ENCODE measurements at regions not wholly inside any gene's neighbourhood (a gene's known extent, or its start where the extent isn't known, plus 50 kb on each side); places are given as distances from the start of the nearest gene placed in this dataset.

DNA sequence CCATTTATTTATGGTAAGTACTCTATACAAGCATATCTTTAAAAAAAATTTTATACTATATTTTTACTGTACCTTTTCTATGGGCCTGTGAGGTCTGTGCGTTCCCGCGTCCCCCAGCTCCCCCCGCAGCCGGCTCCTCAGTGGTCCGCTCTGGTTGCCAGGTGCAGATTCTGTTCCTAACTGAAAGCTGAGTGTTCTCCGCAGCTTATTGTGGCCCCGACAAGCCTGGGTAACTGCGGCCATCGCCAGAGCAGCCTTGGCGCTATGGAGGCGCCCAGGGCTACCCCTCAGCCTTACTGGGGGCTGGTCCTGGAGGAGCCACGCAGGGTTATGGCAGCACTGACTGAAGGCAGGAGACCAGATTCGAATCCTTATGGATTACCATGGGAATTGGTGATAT, 896.8 kb downstream of the PCDH17 start:
- DNase-seq: no peak

DNA sequence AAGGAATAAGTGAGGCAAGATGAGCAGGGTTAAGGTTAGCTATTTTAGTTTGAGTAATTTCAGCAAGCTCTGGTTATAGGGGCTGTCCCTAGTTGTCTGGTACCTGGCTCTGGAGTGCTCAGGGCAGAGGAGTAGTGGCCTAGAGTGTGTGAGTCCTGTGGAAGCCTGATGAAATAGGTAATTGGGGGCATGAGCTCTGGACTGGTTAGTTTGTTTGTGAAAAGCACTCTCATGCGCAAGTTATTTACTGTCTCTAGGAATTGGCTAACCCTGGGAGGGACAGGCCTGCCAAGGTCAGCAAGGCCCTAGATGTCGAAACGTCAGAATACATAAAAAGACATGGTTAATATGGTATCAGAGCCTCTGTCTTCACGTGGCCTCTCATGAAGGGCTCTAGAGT, 900.1 kb downstream of the PCDH17 start:
- no peak for DNase-seq

DNA sequence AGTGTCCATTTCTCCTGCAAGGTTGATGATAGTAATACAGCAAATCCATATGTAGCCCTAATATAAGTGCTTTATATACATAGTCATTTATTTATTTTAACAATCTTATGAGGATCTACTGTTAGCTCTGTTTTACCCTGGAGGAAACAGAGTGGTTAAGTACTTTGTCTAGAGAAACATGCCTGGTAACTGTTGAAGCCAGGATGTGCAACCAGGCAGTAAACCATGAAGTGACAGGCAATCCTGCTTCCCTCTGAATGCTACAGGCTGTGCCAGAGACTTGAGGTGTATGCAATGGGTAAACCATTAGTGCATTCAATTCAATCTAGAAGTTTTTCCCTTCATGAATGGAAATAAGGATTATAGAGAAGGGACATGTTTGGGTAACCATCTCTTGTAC, 911.0 kb downstream of the PCDH17 start:
- no peak for DNase-seq

DNA sequence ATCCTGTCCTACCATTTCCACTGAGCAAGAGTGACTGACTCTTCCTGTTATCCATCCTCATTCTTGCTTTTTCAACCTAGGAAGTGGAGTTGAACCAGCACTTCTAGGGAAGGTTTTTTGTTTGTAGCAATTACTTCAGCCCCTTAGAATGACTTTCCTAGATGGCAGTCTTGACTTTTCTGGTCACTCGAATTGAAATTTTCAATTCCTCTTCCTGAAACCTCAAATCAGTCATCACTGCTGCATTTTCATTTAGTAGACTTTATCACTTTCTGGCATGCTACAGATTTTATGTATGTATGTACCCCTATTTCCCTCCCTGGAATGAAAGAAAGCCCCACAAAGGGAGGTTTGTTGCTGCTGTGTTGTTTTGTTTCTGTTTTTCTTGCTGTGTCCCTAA, 915.9 kb downstream of the PCDH17 start:
- no peak for DNase-seq

DNA sequence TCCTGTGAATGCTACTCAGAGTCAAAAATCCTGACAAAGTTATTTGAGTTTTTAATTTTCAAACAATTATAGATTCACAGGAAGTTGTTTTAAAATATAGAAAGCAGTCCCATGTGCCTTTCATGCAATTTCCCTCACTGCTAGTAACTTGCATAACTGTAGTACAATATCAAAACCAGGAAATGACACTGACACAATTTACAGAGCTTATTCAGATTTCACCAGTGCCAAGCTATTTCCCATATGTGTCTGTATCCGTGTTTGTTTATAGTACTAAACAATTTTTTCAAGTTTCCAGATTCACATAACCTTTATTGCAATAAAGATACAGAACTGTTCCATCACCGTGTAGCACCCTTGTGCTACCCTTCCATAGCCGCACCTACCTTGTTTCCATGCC, 934.6 kb downstream of the PCDH17 start:
- no peak for DNase-seq

DNA sequence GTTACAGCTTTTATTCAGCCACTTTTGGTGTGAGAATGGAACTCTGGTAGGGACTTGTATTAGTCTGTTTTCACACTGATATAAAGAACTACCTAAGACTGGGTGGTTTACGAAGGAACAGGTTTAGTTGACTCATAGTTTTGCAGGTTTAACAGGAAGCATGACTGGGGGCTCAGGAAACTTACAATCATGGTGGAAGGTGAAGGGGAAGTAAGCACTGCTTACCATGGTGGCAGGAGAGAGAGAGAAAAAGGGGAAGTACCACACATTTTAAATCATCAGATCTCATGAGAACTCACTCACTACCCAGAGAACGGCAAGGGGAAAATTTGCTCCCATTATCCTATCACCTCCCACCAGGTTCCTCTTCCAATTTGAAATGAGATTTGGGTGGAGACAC, 942.2 kb downstream of the PCDH17 start:
- no peak for DNase-seq

DNA sequence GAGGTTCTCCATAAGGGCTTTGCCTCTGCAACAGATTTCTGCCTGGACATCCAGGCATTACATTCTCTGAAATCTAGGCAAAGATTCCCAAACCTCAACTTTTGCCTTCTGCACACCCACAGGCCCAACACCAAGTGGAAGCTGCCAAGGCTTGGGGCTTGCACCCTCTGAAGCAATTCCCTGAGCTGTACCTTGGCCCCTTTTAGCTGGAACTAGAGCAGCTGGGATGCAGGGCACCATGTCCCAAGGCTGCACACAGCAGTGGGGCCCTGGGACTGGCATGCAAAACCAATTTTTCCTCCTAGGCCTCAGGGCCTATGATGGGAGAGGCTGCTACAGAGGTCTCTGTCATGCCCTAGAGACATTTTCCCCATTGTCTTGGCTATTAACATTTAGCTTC, 943.2 kb downstream of the PCDH17 start:
- no peak for DNase-seq

DNA sequence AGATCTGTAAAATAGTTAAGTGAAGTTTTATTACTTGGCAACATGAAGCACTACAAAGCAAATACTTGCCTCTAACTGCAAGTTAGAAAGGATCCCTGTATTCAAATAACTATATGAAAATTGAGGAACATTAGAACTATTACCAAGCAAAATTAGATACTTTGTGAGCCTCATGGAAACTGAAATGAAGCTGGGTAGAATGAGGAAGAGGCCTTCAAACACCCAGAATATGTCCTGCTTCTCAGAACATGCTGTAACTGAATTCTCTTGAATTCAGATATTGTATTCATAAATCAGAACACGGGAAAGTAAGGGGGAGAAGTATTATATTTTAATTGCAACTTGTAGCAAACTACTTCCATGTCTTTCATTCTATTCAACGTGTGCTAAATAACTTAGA, 947.9 kb downstream of the PCDH17 start:
- no peak for DNase-seq

DNA sequence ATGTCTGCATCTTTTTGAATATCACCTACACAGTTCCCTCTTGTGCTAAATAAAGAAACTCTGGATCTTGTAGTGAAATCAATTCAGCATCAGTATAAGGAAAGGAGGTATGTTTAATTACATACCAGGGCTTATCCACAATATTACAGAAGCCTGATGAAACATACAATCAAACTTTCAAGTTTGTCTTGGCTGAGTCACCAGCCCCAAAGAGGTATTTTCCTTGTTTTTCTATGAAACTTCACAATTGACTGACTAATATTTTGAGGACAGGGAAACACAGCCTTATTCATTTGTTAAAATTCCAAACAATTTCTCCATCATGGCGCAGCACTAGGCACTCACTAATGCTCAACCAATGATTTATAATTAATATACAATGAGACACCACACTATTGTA, 952.4 kb downstream of the PCDH17 start:
- no peak for DNase-seq

DNA sequence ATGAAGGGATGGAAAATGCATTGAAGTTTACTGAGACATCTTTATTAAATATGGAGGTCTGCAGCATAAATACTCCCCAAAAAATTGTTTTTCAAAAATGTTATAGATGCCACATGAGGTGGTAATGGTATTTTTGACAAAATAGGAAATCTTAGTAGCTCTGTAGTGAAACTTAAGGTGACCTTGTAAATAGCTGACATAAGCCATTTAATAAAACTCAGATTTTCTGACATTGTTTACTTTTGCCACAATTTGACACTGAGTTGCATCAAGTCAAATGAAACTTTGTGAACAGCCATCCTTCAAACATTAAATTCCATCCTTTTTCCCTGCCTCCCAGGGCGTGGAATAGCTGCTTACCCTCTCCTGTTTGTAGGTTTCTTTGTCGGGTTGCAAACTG, 953.1 kb downstream of the PCDH17 start:
- DNase-seq: no peak

DNA sequence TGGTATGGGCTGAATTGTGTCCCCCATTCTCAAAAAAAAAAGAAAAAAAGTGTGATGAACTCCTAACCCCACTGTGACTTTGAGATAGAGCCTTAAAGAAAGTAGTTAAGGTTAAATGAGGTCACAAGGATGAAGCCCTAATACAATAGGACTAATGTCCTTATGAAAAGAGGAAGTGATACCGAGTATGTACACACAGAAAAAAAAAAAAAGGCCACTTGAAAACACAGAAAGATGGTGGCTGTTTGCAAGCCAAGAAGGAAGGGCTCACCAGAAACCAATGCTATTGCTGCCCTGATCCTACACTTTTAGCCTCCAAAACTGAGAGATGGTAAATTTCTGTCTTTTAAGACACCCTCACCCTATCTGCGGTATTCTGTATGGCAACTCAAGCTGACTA, 955.6 kb downstream of the PCDH17 start:
- DNase-seq: no peak

DNA sequence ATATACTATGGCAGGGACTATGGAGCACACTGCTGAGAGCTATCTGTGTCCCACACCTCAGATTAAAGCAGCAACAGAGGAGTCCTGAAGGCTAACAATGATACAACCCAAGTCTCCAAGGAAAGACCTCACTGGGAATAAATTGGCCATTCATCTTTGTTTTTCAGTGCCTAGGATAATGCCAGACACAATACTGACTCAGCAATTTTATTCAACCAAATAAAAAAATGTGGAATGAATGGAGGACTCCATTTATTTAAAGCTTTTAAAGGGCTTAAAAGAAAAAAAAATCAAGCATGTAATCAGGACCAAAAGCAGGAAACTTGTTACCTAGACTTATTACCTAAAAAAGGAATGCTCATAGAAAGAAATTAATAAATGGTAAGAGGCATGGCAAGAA, 960.5 kb downstream of the PCDH17 start:
- no peak for DNase-seq

DNA sequence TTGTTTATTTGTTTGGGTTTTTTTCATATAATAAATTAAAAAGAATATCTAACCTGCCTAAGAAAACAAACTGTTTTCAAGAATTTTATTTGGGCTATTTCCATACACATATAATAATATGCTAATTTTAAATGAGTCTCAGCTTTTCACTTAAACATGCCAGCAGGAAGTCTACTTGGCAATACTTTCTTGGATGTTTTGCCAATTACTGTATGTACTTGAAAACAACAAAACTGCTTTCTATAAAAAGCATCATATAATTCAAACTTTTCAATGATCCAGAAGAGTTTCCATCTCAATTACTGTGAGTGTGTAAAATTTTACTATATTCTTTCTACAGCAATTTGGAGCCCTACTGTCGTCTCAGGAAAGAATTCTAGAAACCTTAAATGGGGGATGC, 961.2 kb downstream of the PCDH17 start:
- DNase-seq: no peak

DNA sequence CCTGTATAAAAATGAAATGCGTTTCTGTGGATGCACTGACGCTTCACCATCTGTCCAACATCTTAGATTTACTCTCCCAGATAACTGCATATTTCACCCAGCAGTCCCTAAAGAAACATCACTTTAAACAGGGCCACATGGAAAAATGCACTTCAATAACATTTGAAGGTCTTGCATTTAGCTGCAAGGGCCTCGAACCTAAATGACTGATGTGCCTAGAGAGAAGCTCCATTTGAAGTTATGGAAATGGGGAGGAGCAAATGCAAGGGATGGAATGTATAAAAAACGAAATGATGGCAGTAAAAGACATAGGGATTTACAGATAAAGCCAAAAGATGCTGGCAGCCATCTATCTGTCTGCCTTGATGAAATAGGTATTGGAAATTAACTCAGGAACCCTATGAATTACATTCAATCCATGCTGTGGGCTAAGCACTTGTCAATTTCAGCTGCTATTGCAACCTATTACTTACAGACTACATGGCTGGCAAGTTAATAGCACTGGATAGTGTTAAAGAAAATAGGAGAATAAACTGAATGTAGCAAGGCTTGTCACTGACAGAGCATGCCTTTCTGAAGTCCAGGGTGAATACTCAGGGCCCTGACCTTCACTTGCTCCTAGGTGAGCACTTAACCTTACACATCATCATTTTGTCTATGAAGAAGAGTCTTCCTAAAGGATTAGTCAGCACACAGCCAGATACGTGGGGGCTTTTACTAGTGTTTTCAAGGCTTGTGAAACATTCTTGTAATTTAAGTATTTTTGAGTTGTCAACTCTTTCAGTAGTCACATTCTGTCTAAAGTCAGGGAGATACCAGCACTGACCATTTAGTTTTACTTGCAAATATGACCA, 963.4 kb downstream of the PCDH17 start:
- no peak for DNase-seq

DNA sequence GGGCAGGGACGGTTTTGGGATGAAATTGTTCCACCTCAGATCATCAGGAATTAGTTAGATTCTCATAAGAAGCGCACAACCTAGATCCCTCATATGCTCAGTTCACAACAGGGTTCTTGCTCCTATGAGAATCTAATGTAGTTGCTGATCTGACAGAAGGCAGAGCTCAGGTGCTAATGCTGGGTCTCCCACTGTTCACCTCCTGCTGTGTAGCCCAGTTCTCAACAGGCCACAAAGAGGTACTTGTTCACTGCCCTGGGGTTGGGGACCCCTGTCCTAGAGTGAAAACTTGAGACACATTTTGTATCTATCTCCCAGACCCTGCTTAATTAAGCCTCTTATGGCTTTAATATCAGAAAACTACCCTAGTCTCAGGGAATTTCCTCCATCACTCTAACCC, 966.0 kb downstream of the PCDH17 start:
- no peak for DNase-seq

DNA sequence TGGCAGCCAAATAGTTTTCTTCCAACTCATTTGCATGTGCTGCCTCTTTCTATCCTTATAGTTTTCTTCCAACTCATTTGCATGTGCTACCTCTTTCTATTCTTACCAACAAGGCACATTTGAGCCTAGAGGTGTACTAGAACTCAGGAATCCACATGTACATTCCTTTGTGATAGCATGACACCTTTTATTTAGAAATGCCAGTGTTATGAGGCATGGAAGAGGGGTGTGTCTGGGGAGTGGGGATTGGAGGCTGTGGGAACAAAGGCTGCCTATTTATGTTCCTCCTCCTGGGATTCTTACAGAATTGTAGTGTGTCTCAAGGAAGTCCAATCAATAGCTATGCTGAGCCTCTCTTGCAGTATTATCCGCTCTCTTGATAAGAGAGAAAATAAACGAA, 966.7 kb downstream of the PCDH17 start:
- no peak for DNase-seq

DNA sequence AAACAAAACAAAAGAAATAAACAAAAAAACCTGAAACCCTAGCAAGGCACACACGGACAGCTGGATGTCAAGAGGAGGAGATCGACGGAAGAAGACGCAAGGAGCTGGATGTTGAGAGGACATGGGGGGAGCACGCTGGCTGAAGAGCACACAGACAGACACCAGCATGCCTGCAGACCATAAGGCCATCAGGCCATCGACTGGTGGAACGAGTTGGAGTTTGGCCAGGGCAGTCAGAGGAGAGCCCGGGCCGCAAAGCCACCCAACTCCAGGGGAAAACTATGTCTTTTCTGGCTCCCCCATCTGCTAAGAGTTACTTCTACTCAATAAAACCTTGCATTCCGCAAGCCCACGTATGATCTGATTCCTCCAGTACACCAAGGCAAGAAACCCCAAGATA, 979.6 kb downstream of the PCDH17 start:
- DNase-seq: no peak

DNA sequence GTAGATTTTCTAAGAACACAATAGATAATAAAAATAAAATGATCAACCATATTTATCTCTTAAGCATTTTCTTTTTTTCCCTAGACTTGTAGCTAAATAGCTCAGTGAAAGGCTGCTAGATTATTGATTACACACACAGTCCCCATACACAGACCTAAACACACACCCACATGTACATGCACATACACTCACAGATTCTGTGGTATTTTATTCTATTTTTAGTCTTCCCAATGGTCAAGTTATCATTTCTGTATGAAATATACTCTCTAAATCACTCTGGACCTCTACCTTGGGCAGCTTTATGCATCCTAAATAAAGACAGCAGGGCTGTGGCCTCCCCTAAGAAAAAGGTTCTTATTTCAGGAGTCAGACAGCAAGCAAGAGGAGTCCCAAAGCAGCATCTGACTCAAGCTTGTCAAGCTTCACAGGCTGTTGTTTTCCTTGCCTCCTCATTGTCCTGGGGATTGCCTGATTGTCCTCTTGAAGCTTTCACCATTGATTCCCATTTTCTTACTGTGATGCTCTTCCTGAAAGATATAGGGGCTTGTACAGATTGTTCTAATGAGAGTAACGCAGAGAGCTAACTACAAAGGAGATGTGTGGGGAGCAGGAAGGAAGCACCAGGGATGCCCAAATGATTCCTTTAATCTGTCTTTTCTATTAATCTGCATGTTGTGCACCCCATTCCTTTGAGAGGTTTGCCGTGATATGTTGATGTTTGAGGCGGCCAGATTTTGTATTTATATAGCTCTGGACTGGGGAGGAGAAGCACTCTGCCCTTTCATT, 986.5 kb downstream of the PCDH17 start:
- no peak for DNase-seq

DNA sequence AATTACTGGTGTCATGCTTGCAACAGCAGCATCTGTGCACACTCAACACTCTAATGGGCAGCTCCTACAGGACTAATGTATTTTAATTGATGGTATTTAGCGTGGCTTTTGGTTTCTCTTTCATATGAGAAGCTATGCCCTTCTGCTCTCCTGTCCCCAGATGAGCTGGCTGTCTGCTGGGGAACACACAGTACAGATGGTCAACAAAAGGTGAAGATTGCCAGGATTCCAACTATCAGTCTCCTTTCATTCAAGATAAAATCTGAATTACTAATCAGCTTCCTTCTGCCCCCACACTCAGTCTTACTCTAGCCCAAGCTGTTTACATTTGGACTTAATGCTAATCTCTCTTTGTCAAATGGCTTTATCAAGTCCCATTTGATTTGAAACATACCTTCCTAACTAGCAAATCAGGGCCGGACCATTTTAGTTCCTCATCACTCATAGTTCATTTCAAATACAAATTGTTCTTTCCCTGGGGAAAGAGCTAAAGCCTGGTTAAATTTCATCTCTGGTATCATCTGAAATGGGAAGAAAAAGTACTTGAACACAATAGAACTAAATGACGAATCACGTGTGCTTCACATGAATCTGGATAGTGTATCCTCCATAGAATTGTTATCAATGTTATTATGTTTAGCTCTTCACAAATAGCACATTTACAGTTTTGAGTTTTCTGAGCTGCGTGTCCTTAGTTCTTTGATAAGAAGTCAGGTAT, 988.0 kb downstream of the PCDH17 start:
- DNase-seq: no peak

DNA sequence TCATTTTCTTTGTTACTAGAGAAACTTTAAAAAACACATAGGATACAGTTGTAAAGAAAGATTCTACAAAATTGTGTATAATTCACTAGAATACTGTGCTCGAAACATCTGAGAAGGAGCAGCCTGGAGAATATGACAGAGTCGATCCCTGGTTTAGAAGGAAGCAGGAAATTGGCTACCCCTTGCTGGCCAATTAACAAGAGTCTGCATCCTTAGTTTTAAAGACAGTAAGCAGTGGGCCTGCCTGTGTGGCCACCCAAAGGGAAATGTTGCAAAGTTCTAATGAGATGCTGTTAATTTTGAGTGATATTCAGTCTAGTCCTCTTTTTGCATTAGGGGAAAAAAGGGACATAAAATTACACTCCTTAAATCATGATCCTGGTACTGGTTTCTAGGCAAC, 988.6 kb downstream of the PCDH17 start:
- no peak for DNase-seq

DNA sequence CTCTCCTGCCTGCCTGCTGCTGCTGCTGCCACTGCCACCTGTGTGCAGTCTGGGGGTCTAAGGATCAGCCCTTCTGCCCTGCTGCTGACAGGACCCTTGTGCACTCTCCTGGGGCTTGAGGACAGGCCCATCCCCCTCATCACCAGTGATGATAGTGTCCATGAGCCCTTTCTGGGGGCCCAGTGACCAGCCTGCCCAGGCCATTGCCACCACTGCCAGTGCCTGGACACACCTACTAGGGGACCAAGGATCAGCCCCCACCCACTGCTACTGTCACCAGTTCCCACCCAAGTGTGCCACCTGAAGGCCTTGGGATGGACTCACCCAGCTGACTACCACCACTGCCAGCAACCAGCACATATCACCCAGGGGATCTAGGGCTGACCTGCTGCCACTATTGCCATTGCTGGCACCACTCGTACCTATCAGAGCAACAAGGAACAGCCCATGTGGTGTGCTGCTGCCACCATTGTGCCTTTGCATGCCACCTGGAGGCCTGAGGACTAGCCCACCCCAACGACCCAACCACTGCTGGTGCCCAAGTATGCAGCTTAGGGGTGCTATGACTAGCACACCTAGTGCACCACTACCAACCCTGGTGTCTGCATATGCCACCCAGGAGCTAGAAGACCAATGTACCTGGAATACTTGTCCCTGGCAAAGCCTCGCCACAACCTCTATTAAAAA, 994.3 kb downstream of the PCDH17 start:
- DNase-seq: no peak

DNA sequence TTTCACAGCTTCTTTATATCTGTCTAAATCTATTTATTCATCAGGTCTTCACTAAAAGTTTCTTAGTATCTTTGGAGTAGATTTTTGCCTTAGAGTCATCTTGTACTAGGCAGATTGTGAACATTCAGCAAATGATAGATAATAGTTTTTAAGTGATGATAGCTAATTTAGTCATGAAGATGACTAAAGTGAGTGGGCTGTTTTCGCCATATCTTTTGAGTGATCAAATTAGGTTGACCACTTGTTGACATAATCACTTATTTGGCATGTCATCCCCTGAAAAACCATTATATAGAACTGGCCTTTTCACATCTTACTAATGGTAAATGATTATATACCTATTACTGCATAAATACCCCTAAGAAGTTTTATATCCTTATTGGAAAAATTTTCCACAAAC, 999.2 kb downstream of the PCDH17 start:
- no peak for DNase-seq

DNA sequence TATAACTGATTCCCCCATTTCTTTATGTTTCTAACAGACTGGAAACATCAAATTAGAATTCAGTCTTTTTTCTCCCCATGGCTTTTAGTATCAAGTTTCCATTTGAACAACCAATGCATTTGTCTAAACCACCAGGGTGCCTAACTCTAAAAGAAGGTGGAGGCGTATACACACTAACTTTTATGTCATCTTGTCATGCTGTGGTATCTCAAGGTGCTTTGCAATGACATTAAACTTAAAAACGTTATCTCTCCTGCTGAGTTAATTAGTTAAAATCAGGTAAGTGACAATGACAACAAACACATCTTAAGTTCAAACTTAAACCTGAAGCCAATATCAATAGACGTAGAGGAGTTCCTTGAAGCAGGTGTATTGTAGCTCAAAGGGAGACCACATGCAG, 1001.7 kb downstream of the PCDH17 start:
- no peak for DNase-seq

Data from stimulated activated CD4-positive, alpha-beta T cell treated with anti-CD3 and anti-CD28 coated beads, Interleukin-15, amount 100 ng/mL, for 24 hours (primary cell).